ENCODE measurements at regions not wholly inside any gene's neighbourhood (a gene's known extent, or its start where the extent isn't known, plus 50 kb on each side); places are given as distances from the start of the nearest gene placed in this dataset.
"Not testable (repeated sequence)": the region's sequence is repeated elsewhere in the genome, so short reads cannot be mapped to it uniquely, and the experiment has no call there.

GRCh38 chr4:17436047-17436749 lies 75.7 kb downstream of the QDPR start:
- H3K36me3 ChIP-seq; H3K27me3 ChIP-seq; H3K9me3 ChIP-seq (replicated peaks); H3K4me3 ChIP-seq; DNase-seq; H3K4me1 ChIP-seq; H3K27ac ChIP-seq: not testable (repeated sequence)

DNA sequence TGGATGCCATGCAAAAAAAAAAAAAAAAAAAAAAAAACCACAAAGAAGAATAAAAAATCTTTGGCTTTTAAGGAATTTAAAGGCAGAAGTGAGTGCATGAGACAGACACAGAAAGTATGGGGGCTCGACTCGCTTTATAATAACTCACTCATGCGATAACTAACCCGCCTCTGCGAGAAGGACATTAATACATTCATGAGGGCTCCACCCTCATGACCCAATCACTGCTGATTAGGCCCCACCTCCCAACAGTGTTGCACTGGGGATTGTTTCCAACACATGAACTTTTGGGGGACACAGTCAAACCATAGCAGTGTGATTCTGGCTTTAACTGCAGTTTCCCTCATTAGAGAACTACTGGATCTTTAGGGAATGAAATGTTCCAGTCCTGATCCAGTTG lies 78.1 kb downstream of the QDPR start:
- no peaks in the 10 kb centered on the region for H3K36me3 ChIP-seq
- no peaks in the 10 kb centered on the region for H3K27me3 ChIP-seq
- H3K4me1 ChIP-seq: no peaks in the 10 kb centered on the region
- no peak overlapping the region for H3K27ac ChIP-seq
- no peak for DNase-seq
- H3K9me3 ChIP-seq (replicated peaks): no peaks in the 10 kb centered on the region
- H3K4me3 ChIP-seq: no peak overlapping the region

- H3K9me3 ChIP-seq (replicated peaks): no peaks in the 10 kb centered on the region
- no peaks in the 10 kb centered on the region for H3K4me1 ChIP-seq
- H3K4me3 ChIP-seq: no peak overlapping the region
- no peak overlapping the region for H3K27ac ChIP-seq
- H3K36me3 ChIP-seq: no peaks in the 10 kb centered on the region
- no peak for DNase-seq
- H3K27me3 ChIP-seq: no peaks in the 10 kb centered on the region; the same call in 1 of the 2 replicates
Observed at GRCh38 chr4:17427991-17428390, 83.9 kb downstream of the QDPR start.

DNA sequence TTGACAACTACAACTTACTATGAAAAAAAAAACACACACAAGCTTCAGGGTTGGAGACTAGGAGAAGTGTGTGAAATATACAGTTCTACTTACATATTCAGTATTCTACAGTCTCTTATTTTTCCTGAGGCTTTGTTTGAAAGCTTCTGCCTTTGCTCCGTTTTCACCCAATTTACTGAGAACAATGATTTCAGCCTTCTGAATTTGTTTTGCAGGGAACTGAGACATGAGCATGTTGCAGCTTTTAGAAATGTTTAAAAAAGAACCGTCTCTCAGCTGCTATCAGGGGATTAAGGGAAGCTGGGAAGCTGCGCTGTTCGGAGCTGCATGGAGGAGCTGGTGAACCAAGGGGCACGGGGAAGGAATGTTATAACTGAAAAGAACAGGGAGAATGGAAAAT lies 85.7 kb downstream of the QDPR start:
- no peaks in the 10 kb centered on the region for H3K4me1 ChIP-seq
- no peak overlapping the region for H3K27ac ChIP-seq
- no peak for DNase-seq

DNA sequence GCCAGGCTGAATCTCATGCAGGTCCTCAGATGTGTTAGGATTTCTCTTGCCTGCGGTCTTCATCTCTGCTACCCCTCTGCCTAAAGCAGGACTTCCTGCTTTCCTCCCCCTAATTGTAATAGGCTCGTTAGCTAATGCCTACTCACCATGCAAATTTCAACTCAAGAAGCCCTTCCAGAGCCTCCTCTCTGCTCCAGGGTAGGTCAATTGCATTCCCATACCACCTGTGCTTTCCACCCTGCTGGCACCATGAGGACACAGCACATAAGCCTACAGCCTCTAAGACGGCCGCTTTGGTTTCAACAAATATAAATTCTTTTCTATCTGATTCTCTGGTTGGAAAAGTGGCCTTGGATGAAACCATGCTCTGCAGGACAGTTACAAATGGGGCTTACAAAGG lies 93.9 kb downstream of the QDPR start:
- H3K27ac ChIP-seq: no peak overlapping the region
- DNase-seq: no peak

More for the DNA sequence above, 85.7 kb downstream of the QDPR start:
- no peaks in the 10 kb centered on the region for H3K36me3 ChIP-seq
- H3K27me3 ChIP-seq: no peaks in the 10 kb centered on the region; the same call in 1 of the 2 replicates
- no peaks in the 10 kb centered on the region for H3K9me3 ChIP-seq (replicated peaks)
- H3K4me3 ChIP-seq: no peak overlapping the region

DNA sequence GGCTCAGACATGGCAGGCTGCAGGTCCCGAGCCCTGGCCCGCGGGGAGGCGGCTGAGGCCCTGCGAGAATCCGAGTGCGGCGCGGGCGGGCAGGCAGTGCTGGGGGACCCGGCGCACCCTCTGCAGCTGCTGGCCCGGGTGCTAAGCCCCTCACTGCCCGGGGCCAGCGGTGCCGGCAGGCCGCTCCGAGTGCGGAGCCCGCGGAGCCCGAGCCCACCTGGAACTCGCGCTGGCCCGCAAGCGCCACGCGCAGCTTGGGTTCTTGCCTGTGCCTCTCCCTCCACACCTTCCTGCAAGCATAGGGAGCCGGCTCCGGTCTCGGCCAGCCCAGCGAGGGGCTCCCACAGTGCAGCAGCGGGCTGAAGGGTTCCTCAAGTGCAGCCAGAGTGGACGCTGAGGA lies 97.5 kb downstream of the QDPR start:
- no peak for DNase-seq
- Histone ChIP-seq H3K4me3 (no peak overlapping the region), H3K36me3 (no peaks in the 10 kb centered on the region)

More for the DNA sequence above, 93.9 kb downstream of the QDPR start:
- Histone ChIP-seq H3K9me3 (replicated peaks) (no peaks in the 10 kb centered on the region), H3K4me1 (no peaks in the 10 kb centered on the region), H3K27me3 (no peaks in the 10 kb centered on the region), H3K36me3 (no peaks in the 10 kb centered on the region), H3K4me3 (no peak overlapping the region)

DNA sequence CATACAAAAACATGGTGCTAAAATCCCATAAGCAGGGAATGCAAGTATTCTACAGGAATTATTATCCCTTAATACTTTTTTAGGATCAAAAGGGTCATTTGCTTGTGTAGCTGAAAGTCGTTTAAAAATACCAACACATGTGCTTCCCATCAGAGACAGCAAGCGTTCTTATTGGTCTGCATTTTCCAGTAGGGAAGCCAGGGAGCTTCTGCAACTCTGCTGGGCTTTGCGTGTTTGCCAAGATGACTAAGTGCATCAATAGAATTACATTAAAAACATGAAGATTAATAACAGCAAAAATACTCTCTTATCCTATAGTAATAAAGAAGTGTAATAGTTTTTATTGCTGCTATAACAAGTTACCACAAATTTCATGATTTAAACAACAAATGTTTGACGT lies 111.2 kb downstream of the QDPR start:
- no peak for DNase-seq
- Histone ChIP-seq H3K36me3 (no peaks in the 10 kb centered on the region), H3K9me3 (replicated peaks) (no peaks in the 10 kb centered on the region), H3K4me3 (no peak overlapping the region), H3K27ac (no peak overlapping the region), H3K4me1 (no peaks in the 10 kb centered on the region), H3K27me3 (peaks cover 5% of the 10 kb centered on the region)

More for the DNA sequence above, 97.5 kb downstream of the QDPR start:
- H3K4me1 ChIP-seq: no peaks in the 10 kb centered on the region
- H3K27me3 ChIP-seq: peaks cover 4% of the 10 kb centered on the region; the same call in 1 of the 2 replicates
- H3K9me3 ChIP-seq (replicated peaks): no peaks in the 10 kb centered on the region
- no peak overlapping the region for H3K27ac ChIP-seq

DNA sequence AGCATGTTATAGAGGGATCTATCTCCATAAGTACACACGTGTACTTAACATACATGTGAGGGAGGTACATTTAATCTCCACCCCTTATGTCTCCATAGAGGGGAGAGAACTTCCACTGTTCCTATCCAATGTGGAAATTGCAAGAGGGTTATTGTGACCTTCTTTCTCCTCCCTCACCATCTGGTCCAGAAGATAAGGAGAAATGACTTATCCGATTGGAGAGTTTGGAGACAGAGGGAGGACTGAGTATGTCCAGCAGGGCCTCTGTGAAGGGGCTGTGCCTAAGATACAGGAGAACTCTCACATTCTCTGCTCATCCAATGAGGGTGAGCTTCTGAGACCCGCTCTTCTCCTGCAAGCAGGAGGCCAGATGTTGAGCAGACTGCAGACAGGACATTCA lies 113.1 kb downstream of the QDPR start:
- H3K9me3 ChIP-seq (replicated peaks): no peaks in the 10 kb centered on the region
- H3K27ac ChIP-seq: no peak overlapping the region
- no peaks in the 10 kb centered on the region for H3K4me1 ChIP-seq
- H3K27me3 ChIP-seq: peaks cover 5% of the 10 kb centered on the region
- H3K4me3 ChIP-seq: no peak overlapping the region
- DNase-seq: no peak
- no peaks in the 10 kb centered on the region for H3K36me3 ChIP-seq

- no peak for DNase-seq
- H3K36me3 ChIP-seq: no peaks in the 10 kb centered on the region
- H3K4me3 ChIP-seq: no peak overlapping the region
- H3K27ac ChIP-seq: no peak overlapping the region
- no peaks in the 10 kb centered on the region for H3K4me1 ChIP-seq
- peaks cover 5% of the 10 kb centered on the region for H3K27me3 ChIP-seq
- H3K9me3 ChIP-seq (replicated peaks): no peaks in the 10 kb centered on the region
Observed at GRCh38 chr4:17398035-17398434, 113.9 kb downstream of the QDPR start.

DNA sequence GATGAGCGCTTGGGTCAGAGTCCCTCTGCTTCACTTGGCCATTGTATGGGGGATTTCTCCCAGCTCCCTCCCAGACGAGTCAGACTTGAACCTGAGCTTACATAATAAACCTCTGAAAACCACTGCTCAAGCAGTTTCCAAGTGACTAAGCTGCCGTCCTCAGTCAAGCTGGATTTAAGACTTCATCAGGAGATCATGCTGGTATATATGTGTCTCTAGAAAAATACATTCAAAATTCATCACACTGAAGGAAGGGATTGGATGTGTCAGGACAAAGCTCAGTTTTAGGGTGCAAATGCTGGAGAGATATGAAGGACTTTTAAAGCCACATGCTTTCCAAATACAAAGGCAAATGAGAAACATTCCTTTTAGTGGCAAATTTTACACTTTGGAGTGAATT lies 114.3 kb downstream of the QDPR start:
- Histone ChIP-seq H3K27me3 (peaks cover 5% of the 10 kb centered on the region), H3K9me3 (replicated peaks) (no peaks in the 10 kb centered on the region)

DNA sequence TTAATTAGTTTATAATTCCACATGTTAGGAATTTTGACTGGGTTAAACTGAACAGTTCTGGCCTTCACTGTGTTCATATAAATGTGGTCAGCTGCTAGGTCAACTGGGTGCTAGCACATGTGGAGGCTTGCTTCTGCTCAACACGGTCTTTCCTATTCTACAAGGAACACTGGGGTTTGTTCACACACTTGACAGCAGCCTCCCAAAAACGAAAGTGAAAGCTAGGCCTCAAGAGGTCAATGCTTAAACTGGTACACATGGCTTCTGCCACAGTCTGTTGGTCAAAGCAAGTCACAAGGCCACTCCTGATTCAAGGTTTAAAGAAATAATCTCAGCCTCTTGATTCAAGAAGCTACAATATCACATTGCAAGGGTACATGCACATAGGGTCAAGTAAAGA lies 126.5 kb downstream of the QDPR start:
- no peaks in the 10 kb centered on the region for H3K4me1 ChIP-seq
- no peak overlapping the region for H3K4me3 ChIP-seq
- DNase-seq: peak; percentile 5 to 20
- H3K27ac ChIP-seq: no peak overlapping the region
- H3K27me3 ChIP-seq: 0 out of 2 replicates have a peak, but pooled peaks cover 4% of the 10 kb centered on the region
- H3K36me3 ChIP-seq: no peaks in the 10 kb centered on the region
- H3K9me3 ChIP-seq (replicated peaks): no peaks in the 10 kb centered on the region; the same call in 1 of the 2 replicates

More for the DNA sequence above, 114.3 kb downstream of the QDPR start:
- H3K4me3 ChIP-seq: no peak overlapping the region
- no peak overlapping the region for H3K27ac ChIP-seq
- no peaks in the 10 kb centered on the region for H3K4me1 ChIP-seq
- no peaks in the 10 kb centered on the region for H3K36me3 ChIP-seq
- DNase-seq: no peak

GRCh38 chr4:17380347-17380746 lies 131.5 kb downstream of the QDPR start:
- no peaks in the 10 kb centered on the region for H3K4me1 ChIP-seq
- H3K27me3 ChIP-seq: peaks cover 4% of the 10 kb centered on the region; the same call in 1 of the 2 replicates
- H3K9me3 ChIP-seq (replicated peaks): no peaks in the 10 kb centered on the region
- no peaks in the 10 kb centered on the region for H3K36me3 ChIP-seq
- DNase-seq: no peak
- no peak overlapping the region for H3K27ac ChIP-seq
- no peak overlapping the region for H3K4me3 ChIP-seq

DNA sequence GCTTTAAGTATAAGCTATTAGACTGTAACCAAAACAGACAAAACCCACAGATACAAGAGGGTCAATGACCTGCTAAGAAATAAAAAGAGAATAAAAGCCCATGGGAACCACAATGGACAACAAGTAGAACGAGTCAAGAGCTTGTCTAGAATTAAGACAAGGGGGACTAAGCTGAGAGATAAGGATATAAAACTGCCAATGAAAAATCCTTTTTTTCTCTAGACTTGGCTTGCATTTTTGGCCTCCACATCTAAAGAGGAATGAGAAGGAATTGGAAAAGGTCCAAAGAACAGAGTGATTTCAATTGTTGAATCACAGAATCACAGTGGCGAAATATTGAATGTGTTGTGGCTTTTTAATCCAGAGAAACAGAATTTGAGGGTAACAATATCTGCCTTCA lies 135.7 kb downstream of the QDPR start:
- no peaks in the 10 kb centered on the region for H3K36me3 ChIP-seq
- no peaks in the 10 kb centered on the region for H3K4me1 ChIP-seq
- DNase-seq: no peak
- peaks cover 4% of the 10 kb centered on the region; the same call in 1 of the 2 replicates for H3K27me3 ChIP-seq
- no peaks in the 10 kb centered on the region for H3K9me3 ChIP-seq (replicated peaks)
- H3K4me3 ChIP-seq: no peak overlapping the region
- no peak overlapping the region for H3K27ac ChIP-seq

GRCh38 chr4:17373666-17374065 lies 138.2 kb downstream of the QDPR start:
- no peak overlapping the region for H3K4me3 ChIP-seq
- no peaks in the 10 kb centered on the region for H3K4me1 ChIP-seq
- H3K27me3 ChIP-seq: no peaks in the 10 kb centered on the region; the same call in 1 of the 2 replicates
- H3K27ac ChIP-seq: no peak overlapping the region
- H3K36me3 ChIP-seq: no peaks in the 10 kb centered on the region
- H3K9me3 ChIP-seq (replicated peaks): no peaks in the 10 kb centered on the region
- no peak for DNase-seq

DNA sequence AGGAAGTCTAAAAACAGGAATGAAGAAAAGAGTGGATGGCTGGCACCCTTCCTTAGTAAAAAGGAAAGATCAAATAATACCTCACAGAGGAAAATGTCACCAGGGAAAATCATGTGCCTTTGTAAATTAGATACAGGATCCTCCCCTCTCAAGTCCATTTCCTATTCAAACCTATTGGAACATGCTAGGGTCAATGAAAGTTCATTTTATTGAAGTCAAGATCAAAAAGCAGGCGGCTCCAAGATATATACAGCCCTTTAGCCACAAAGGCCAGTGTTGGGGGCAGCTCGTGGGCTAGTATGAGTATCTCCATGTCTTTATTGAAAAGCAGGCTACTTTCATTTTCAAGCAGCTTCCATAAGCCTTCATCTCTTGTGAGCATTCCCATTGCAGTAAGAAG lies 141.1 kb downstream of the QDPR start:
- Histone ChIP-seq H3K9me3 (replicated peaks) (no peaks in the 10 kb centered on the region), H3K4me3 (no peak overlapping the region), H3K4me1 (no peaks in the 10 kb centered on the region), H3K27ac (no peak overlapping the region), H3K36me3 (no peaks in the 10 kb centered on the region), H3K27me3 (no peaks in the 10 kb centered on the region)
- DNase-seq: no peak

- DNase-seq: no peak
- no peak overlapping the region for H3K4me3 ChIP-seq
- no peaks in the 10 kb centered on the region for H3K27me3 ChIP-seq
- H3K27ac ChIP-seq: no peak overlapping the region
- H3K36me3 ChIP-seq: no peaks in the 10 kb centered on the region
- H3K4me1 ChIP-seq: no peaks in the 10 kb centered on the region
- no peaks in the 10 kb centered on the region for H3K9me3 ChIP-seq (replicated peaks)
Observed at GRCh38 chr4:17368408-17368807, 143.5 kb downstream of the QDPR start.
